ENCODE measurements at regions not wholly inside any gene's neighbourhood (a gene's known extent, or its start where the extent isn't known, plus 50 kb on each side); places are given as distances from the start of the nearest gene placed in this dataset.

DNA sequence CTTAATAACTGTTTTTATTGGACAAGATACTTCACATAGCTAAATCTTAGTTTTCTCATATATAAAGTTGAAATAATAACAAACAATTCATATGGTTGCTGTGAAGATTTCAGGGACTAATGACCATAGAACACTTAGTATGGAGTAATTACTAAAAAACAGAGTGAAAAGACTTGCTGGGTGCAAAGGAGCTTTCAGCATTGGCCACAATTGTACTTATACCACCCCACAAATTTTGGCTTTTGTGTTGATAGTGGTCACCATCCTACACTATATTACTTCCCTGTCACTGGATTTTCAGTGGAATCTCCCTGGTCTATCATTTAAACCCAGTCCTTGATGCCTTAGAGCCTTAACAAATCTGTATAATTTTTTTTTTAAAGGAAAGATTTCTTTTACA lies 398.6 kb upstream of the EPHA7 start:
- H3K4me2 ChIP-seq: no peak overlapping the region
- no peak overlapping the region for H2AFZ ChIP-seq (replicated peaks)
- H3F3A ChIP-seq (ENCODE audit: low read depth): peaks cover 4% of the 10 kb centered on the region
- H3K27me3 ChIP-seq: no peaks in the 10 kb centered on the region
- DNase-seq (ENCODE audit: low spot score): no peak
- H3K4me3 ChIP-seq: no peak overlapping the region
- no peak for TF ChIP-seq EZH2phosphoT487 (IDR thresholded peaks at IDR 0.05)
- no peak for TF ChIP-seq EZH2 (IDR thresholded peaks at IDR 0.05)
- no peak for TF ChIP-seq CTCF (IDR thresholded peaks at IDR 0.05)
- H3K9me3 ChIP-seq (ENCODE audit: low read depth): no peaks in the 10 kb centered on the region
- Mint-ChIP-seq H3K4me3 (no peak overlapping the region), H3K27me3 (ENCODE audit: insufficient read depth, low read depth) (no peaks in the 10 kb centered on the region), H3K27ac (no peak overlapping the region), H3K9me3 (peaks cover 5% of the 10 kb centered on the region), H3K36me3 (no peaks in the 10 kb centered on the region), H3K4me1 (peaks cover 5% of the 10 kb centered on the region)
- H4K20me1 ChIP-seq (ENCODE audit: low read depth): no peaks in the 10 kb centered on the region
- no peaks in the 10 kb centered on the region for H3K36me3 ChIP-seq
- H3K4me1 ChIP-seq: peaks cover 10% of the 10 kb centered on the region
- no peak overlapping the region for H3K27ac ChIP-seq
- H3K9ac ChIP-seq: no peak overlapping the region
- no peaks in the 10 kb centered on the region for H3K79me2 ChIP-seq (ENCODE audit: low read depth)

DNA sequence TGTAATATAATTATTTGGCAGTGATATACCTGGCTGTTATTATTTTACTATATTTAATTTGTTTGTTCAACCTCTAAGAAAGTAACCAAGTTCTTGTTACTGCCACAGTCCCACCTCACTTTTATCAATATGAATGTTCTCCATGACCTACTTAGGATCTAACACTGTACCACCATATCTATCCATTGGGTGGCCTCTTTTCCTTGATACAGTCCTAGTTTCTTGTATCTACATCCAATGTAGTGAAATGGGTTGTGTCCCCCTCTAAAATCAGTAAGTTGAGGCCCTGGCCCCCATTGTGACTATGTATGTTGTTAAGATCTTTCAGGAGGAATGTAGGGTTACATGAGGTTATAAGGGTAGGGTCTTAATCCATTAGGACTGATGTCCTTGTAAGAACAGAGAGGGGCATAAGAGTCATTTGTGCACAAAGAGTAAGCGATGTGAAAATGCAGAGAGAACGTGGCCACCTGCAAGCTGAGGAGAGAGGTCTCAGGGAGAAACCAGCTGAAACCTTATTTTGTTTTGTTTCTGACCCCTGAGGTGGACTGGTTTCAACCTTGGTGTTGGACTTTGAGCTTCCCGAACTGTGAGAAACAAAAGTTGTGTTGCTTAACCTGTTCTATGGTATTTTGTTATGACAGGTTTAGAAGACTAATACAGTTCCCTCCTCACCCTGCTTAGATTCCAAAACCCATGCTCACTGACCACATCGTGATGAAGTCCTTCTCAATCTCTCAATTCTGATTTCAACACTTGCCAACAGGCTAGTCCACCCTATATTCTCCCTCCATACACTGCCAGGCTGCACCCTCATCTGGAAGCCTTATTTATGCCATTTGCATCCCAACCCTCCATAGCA lies 387.3 kb upstream of the EPHA7 start:
- no peaks in the 10 kb centered on the region for H4K20me1 ChIP-seq (ENCODE audit: low read depth)
- no peaks in the 10 kb centered on the region for H3K79me2 ChIP-seq (ENCODE audit: low read depth)
- no peak for TF ChIP-seq EZH2 (IDR thresholded peaks at IDR 0.05)
- TF ChIP-seq CTCF (IDR thresholded peaks at IDR 0.05): no peak
- no peak for TF ChIP-seq EZH2phosphoT487 (IDR thresholded peaks at IDR 0.05)
- Mint-ChIP-seq H3K27ac (no peak overlapping the region), H3K27me3 (ENCODE audit: insufficient read depth, low read depth) (no peaks in the 10 kb centered on the region), H3K4me3 (no peak overlapping the region), H3K36me3 (peaks cover 8% of the 10 kb centered on the region), H3K9me3 (peaks cover 21% of the 10 kb centered on the region), H3K4me1 (no peaks in the 10 kb centered on the region)
- no peak overlapping the region for H2AFZ ChIP-seq (replicated peaks)
- H3K9me3 ChIP-seq (ENCODE audit: low read depth): no peaks in the 10 kb centered on the region
- no peaks in the 10 kb centered on the region for H3K4me1 ChIP-seq
- H3K9ac ChIP-seq: no peak overlapping the region
- no peak overlapping the region for H3K27ac ChIP-seq
- H3F3A ChIP-seq (ENCODE audit: low read depth): no peaks in the 10 kb centered on the region
- no peaks in the 10 kb centered on the region for H3K36me3 ChIP-seq
- H3K4me2 ChIP-seq: no peak overlapping the region
- no peak overlapping the region for H3K4me3 ChIP-seq
- no peak for DNase-seq (ENCODE audit: low spot score)
- no peaks in the 10 kb centered on the region for H3K27me3 ChIP-seq

DNA sequence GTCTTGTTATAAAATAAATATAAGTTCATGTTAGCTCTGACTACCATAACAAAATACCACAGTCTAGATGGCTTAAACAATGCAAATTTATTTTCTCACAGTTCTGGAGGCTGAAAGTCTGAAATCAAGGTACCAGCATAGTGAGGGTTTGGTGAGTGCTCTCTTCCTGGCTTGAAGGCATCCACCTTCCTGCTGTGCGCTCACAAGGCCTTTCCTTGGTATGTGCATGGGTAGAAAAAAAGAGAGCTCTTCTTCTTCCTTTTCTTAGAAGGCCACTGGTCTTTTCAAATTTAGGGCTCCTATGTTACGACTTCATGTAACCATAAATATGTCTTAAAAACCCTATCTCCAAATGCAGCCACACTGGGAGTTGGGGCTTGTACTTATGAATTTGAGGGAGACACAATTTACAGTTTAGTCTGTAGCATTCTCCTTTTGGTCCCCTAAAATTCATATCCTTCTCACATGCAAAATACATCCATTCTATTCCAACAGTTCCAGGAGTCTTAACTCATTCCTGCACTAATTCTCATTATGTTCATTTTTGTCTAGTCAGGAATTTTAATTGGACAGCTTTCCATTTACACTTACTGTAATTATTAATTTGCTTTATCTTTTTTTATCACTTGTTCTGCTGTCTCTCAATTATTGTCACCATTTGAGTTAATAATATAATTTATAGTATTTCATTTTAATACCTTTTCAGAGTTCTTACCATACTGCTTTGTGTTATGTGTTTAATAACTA lies 381.9 kb upstream of the EPHA7 start:
- Histone ChIP-seq H3K4me2 (no peak overlapping the region), H3K9me3 (ENCODE audit: low read depth) (no peaks in the 10 kb centered on the region), H4K20me1 (ENCODE audit: low read depth) (no peaks in the 10 kb centered on the region), H2AFZ (replicated peaks) (no peak overlapping the region), H3K4me1 (peaks cover 5% of the 10 kb centered on the region), H3F3A (ENCODE audit: low read depth) (no peaks in the 10 kb centered on the region), H3K27me3 (no peaks in the 10 kb centered on the region), H3K79me2 (ENCODE audit: low read depth) (no peaks in the 10 kb centered on the region), H3K36me3 (no peaks in the 10 kb centered on the region), H3K4me3 (no peak overlapping the region), H3K9ac (no peak overlapping the region), H3K27ac (no peak overlapping the region)
- Mint-ChIP-seq H3K4me3 (no peak overlapping the region), H3K4me1 (peaks cover 5% of the 10 kb centered on the region), H3K36me3 (no peaks in the 10 kb centered on the region), H3K27ac (no peak overlapping the region), H3K27me3 (ENCODE audit: insufficient read depth, low read depth) (no peaks in the 10 kb centered on the region), H3K9me3 (no peaks in the 10 kb centered on the region)
- DNase-seq (ENCODE audit: low spot score): peak; percentile 21
- TF ChIP-seq EZH2 (IDR thresholded peaks at IDR 0.05) (no peak), EZH2phosphoT487 (IDR thresholded peaks at IDR 0.05) (no peak), CTCF (IDR thresholded peaks at IDR 0.05) (no peak)

All from neural progenitor cell (in vitro differentiated cells).